NCI-H446 treated with DMSO at 0.1 percent for 48 hours (cell line): ENCODE measurements at regions not wholly inside any gene's neighbourhood (a gene's known extent, or its start where the extent isn't known, plus 50 kb on each side); places are given as distances from the start of the nearest gene placed in this dataset.

Source experiments
- DNase-seq: peaks from one replicate; lab custom pipeline; 2025; lab: John Stamatoyannopoulos, UW

- no peak for DNase-seq
Measured at GRCh38 chr18:71011389-71011788, 722.5 kb downstream of the SOCS6 start.

DNA sequence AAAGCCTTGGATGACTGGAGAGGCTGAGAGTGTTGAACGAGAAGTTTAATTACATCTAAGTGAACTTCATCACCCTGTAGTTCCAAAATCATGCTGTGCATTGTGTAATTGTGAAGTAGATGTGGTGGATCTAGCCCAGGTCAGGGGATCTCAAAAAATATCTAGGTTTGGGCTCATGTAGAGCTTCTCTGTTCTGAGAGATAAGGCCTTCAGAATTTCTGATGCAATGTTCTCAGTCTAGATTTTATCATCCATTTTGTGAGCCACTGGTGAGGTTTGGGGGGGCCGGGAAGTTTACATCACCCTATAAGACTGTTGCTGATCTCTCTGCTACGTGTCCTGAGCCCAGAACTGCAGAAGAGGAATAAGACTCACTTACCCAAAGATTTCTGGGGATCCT is 719.4 kb downstream of the SOCS6 start:
- DNase-seq = no peak

DNA sequence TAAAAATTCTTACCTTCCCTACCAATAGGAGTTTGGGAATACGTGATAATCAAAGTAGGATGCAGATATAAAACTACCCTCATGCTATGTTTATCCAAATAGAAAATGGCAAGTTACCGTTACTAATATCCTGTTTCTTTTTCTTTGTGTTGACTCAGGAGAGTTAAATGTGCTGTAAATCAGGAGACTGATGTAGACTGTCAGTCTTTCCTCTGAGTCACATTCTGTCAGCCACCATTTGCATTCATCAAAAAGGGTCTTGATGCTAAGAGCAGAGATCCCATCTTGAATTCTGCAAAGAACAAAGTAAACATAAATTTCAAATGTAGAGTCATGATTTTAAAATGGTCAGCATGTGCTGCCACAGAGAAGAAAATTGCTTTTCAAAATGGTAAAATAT is 712.8 kb downstream of the SOCS6 start:
- DNase-seq = no peak

DNA sequence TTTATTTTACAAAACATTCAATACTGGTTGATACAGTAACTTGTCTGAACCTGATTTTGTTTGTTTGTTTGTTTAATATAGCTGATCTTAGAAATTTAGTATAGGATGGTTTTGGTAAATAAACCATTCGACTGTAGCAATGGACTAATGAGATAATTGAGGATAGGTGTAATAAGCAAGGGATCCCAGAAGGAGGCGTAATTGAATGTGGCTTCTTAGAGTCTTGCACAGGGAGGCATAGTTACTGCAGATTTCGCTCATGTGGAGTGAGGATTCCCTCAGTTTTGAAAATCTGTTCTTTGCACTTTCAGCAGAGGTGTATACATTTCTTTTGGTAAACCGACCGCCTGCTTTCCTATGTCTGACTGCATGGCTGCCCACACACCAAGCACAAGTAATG is 709.6 kb downstream of the SOCS6 start:
- DNase-seq = no peak

- no peak for DNase-seq
Measured at GRCh38 chr18:70994116-70994515, 705.3 kb downstream of the SOCS6 start.

DNA sequence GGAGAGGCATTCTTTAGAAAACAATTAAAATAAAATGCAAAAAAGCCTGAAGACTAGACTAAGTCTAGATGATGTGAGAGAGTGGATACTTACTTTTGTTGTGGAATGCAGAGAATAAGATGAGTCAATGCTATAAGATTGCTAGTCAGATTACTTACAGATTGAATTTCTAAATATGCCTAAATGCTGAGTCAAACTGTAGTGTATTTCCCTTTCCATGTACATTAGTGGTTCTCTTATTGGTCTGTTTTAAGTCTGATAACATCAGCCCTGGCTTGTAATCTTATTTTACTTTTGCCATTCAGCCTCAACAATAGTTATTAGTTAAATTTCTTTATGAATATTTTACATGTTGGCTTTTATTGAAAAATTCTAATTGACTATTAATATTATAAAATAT is 702.7 kb downstream of the SOCS6 start:
- DNase-seq = no peak

GRCh38 chr18:70985948-70986347 is 697.1 kb downstream of the SOCS6 start:
- no peak for DNase-seq

DNA sequence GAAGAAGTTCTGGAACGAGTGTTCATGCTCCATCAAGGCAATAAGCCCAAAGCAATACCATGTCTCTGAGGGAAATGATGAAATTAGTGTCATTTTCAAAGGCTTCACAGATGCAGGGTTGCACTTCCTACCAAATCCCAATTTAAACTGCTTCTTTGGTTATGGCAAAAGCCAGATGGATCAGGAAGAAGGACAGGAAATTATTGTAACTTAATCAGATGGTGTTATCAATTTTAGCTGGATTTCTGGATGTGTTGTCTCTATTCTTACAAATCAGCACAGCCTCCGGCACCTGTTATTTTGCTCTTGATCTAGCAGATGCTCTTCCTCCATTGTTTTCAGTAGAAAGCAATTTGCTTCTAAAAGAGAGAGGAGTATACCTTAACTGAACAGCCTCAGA is 693.4 kb downstream of the SOCS6 start:
- no peak for DNase-seq

GRCh38 chr18:70981400-70982140 is 692.7 kb downstream of the SOCS6 start:
- no peak for DNase-seq

DNA sequence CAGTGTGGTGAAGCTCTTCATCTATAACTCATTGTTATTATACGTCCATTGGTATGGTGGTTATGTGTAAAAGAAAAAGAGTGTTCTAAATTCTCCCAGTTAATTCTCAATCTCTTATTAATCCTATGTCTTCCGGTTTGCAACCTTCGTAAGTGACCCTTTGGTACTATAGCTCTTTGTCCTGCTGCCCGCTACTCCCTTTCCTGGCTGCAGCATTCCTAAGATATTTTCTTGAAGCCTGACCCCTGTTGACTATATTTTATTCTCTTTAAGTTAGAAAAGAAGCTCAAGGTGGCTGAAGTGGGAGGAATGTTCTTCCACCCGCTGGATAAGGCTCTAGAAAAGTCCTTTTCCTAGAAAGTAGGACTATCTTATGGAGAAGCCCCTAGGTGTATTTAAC is 684.8 kb downstream of the SOCS6 start:
- no peak for DNase-seq

DNA sequence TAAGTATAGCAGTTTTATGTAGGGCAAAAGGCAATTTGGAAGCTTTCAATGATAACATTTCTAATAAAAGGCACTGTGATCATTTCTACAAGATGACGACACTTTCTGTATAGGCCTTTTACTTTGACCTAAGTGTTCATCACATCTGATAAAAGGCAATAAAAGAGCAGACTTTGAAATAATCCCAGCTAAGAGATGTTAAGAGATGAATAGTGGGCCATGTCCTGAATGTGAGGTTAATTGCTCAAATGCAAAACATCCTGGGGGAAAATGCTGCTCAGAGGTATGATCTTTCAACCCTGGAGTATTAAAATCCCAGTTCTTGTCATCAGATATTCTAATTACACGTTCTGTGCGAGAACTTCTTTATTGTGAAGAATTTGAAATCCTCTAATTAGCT is 677.6 kb downstream of the SOCS6 start:
- DNase-seq = no peak

DNA sequence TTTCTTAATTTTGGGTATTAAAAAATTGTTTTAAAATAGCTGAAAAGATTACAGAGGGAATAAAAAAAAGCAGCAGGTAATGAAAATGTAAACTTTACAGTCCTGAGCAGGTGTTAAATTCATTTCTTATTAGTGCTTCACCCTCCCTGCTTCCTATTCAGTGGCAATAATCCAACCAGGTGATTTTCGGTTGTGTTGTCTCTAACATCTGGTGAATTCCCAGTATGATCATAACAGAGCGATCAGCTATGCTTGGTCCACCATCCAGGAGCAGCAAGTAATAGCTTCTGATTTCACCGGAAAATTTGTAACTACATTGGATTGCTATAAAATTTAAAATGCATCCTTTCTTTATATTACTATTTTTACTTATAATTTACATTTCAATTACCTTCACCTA is 673.1 kb downstream of the SOCS6 start:
- DNase-seq = no peak

DNA sequence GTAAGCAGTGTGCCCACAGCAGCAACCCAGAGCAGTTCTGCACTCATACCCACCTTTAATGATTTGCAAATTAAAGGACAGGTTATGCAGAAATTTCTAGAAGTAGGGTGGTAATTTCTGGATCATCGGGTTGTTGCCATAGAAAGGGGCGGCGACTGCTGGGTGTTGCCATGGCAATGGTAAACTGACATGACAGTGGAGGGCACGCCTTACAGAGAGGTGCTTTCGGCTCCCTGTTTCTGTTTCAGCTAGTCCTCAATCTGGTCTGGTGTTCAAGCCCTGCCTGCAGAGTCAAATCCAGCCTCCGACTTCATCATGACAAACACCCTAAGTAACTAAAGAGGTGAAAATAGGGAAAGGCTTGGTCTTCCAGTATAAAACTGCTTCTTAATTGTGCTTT is 667.7 kb downstream of the SOCS6 start:
- no peak for DNase-seq

- DNase-seq = no peak
Measured at GRCh38 chr18:70936160-70936559, 647.3 kb downstream of the SOCS6 start.

DNA sequence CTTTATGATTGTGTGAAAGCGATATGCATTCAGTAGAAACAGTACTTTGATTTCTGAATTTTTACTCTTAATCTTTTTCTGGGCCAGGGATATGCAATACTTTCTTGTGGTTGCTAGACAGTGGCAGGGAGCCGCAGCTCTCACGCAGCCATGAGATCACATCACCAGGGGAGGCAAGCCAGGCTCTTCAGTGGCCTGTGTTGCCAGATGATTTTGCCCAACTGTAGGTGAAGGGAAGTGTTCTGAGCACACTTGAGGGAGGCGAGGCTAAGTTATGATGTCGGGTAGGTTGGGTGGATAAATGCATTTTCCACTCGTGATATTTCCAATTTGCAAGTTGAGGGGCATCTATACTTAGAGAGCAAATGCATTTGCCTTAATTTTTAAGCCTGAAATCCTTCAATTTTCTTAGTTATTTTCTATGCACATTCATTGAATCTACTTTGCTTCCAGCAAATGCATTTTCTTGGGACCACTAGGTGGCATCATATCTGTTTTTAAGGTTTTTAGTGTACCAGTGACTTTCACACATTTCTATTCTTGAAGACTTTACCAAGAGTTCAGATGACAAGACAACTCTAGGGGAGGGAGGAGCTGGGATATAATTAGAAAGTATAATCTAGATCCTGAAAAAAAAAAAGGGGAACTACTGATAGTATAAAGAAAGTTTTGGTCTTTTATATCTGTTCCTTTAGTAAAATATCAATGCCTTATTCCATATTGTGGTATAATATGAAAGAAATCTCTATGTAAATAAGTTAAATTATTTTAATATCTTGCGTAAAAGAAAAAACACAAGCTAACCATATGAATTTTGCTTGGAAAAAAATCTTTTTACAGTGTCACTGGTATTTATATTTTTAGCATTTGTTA is 643.3 kb downstream of the SOCS6 start:
- DNase-seq = no peak

- DNase-seq = no peak
Measured at GRCh38 chr18:70920840-70921374, 632.1 kb downstream of the SOCS6 start.

GRCh38 chr18:70907673-70908072 is 618.8 kb downstream of the SOCS6 start:
- DNase-seq = peak; percentile 3

- DNase-seq = no peak
Measured at GRCh38 chr18:70892381-70892780, 603.5 kb downstream of the SOCS6 start.

GRCh38 chr18:70870292-70870691 is 581.4 kb downstream of the SOCS6 start:
- DNase-seq = no peak

DNA sequence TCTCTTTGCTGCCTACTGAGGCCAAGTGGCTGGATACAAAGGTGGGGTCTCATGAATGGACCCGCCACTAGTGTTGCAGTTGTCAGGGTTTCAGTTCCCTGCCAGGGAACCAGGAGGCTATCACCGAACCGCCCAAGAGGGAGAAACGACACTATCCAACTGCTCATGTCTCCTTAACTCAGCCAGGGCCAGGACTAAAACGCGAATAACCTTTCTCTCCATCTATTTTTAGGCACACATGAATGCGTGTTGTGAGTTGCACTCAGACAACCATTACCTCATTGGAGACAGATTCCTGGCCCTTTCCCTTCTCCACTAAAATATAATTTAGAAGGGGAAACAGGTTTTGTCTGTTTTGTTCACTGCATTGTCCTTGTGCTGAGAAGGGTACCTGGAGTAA is 559.5 kb downstream of the SOCS6 start:
- DNase-seq = no peak

DNA sequence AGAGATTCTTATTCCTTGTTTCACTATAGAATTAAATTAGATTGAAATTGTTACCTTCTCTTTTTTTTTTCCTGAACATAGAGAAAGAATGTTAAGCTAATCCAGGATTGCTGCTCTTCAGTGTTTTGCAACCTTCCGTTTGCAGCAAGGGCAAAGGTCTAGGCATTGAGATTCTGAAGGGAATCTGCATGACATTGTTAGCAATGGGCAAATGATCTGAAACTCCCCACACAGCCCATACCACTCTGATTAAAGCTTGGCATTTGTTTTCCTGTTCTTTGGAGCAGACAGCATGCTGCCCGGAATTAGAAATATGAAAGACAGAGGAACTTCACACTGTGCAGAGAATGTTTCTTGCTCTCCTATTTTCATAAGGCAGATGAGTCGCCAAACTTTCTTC is 551.8 kb downstream of the SOCS6 start:
- DNase-seq = no peak

DNA sequence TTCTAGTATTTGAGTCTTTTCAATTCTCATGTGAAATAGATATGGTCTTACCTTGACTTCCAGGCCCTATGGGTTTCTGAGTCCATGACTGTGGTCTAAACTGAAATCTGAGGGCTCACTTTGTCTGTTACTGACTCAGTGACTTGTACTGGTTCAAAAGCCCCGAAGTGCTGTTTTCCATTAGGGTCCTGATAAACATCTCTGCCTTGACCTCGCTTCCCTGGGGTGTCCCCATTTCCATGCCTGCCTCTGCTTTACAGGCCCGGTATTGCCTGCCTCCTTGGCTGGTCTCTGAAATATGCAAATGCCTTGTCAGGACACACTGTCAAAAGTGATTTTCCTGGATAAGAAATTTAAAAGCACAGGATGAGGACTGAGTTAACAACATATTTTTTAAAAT is 538.8 kb downstream of the SOCS6 start:
- no peak for DNase-seq

GRCh38 chr18:70826571-70826970 is 537.7 kb downstream of the SOCS6 start:
- no peak for DNase-seq
